ENCODE measurements at regions not wholly inside any gene's neighbourhood (a gene's known extent, or its start where the extent isn't known, plus 50 kb on each side); places are given as distances from the start of the nearest gene placed in this dataset.

DNA sequence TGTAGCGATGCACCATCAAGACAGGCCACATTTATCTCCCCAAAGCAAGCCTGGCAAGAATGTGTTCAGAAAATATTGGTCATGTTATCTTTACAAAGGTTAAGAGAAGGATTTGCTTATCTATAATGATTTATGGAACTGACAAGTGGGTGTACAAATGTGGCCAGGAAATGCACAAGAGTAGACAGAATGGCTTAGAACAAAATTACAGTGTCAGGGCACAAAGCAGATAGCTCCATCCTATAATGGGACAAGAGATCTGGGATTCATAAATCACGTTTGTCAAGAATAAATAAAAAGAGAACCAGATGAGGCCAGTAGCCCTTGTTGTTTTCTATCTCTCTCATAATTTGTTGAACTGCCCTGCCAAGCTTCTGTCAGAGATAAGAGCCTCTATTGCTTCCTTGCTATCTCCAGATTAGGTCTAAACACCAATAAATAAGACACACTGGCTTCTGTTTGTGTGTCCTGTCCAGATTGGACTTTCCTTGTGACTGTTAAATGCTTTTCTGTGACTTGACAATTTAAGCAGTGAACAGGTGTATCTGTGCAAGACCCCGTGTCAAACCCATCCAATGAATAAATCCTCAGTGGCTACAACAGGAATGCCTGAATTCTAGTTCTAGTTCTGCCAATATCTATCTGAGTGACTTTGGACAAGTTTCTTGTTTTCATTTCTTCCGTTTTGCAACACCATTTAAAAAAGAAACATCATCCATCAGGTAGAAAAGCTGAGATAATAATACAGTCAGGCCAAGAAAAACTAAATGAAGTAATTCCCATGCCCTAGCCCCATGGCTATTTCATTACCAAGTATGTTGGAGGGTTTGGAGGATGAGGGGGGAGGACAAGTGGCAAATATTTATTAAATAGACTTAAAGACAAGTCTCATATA is 157.2 kb downstream of the DCLK3 start:
- no peak for DNase-seq (ENCODE audit: extremely low read depth, low read depth)
- TF ChIP-seq, protein P1, sequence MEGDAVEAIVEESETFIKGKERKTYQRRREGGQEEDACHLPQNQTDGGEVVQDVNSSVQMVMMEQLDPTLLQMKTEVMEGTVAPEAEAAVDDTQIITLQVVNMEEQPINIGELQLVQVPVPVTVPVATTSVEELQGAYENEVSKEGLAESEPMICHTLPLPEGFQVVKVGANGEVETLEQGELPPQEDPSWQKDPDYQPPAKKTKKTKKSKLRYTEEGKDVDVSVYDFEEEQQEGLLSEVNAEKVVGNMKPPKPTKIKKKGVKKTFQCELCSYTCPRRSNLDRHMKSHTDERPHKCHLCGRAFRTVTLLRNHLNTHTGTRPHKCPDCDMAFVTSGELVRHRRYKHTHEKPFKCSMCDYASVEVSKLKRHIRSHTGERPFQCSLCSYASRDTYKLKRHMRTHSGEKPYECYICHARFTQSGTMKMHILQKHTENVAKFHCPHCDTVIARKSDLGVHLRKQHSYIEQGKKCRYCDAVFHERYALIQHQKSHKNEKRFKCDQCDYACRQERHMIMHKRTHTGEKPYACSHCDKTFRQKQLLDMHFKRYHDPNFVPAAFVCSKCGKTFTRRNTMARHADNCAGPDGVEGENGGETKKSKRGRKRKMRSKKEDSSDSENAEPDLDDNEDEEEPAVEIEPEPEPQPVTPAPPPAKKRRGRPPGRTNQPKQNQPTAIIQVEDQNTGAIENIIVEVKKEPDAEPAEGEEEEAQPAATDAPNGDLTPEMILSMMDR (IDR thresholded peaks at IDR 0.05; ENCODE audit: low read depth, low read length, missing control alignments) = no peak

DNA sequence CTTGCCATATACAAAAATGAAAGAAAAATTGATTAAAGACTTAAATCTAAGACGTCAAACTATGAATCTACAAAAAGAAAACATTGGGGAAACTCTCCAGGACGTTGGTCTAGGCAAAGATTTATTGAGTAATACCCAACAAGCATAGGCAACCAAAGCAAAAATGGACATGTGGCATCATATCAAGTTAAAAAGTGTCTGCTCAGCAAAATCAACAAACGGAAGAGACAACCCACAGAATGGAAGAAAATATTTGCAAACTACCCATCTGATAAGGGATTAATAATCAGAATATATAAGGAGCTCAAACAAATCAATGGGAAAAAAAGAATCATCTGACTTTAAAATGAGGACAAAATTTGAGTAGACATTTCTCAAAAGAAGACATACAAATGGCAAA is 160.9 kb downstream of the DCLK3 start:
- no peak for DNase-seq (ENCODE audit: extremely low read depth, low read depth)
- no peak overlapping the region for H3K4me3 ChIP-seq (replicated peaks; ENCODE audit: low read depth, low read length)
- TF ChIP-seq, protein P1 (IDR thresholded peaks at IDR 0.05; ENCODE audit: low read depth, low read length, missing control alignments) = no peak

More for the DNA sequence above, 157.2 kb downstream of the DCLK3 start:
- H3K4me3 ChIP-seq (replicated peaks; ENCODE audit: low read depth, low read length) = no peak overlapping the region

DNA sequence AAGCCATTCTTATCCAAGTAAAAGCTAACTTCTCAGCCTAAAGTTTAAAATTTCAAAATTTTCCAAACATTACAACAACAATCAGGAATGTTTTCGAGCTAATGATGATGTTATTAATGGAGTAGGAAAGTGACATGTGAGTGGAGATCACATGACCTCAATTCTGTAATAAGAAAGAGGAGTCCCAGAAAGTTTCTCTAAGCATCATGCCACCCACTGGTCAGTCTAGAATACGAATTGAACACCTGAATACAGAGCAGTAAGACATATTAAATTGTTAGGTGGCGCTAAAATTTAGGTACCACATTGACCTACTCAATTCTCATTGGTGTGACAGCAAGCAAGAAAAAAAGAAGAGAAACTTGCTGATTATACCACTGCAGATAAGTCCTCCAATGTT is 163.9 kb downstream of the DCLK3 start:
- TF ChIP-seq, protein P1 (IDR thresholded peaks at IDR 0.05; ENCODE audit: low read depth, low read length, missing control alignments) = no peak
- no peak overlapping the region for H3K4me3 ChIP-seq (replicated peaks; ENCODE audit: low read depth, low read length)
- DNase-seq (ENCODE audit: extremely low read depth, low read depth) = no peak

Measured in HFF-Myc (cell line).